IMR-90 (cell line): ENCODE measurements at regions not wholly inside any gene's neighbourhood (a gene's known extent, or its start where the extent isn't known, plus 50 kb on each side); places are given as distances from the start of the nearest gene placed in this dataset.

ENCODE experiments used
- ATAC-seq: fragments of 200-7000 bp; cut with Tn5 transposase; 2 replicates; pipeline ENCODE4 v1.9.1; 2020; ENCODE audit warnings: low read depth, mild to moderate bottlenecking, moderate library complexity
- BruUV-seq: library from RNA; stranded (reverse); fragments of 400-500 nt; replicated peaks from 2 replicates; lab custom pipeline; 2021; lab: Mats Ljungman, UMichigan
- CTCF ChIA-PET: fragments of 300-600 bp; formaldehyde crosslinking; extraction: SDS; loops from one replicate; lab custom pipeline; 2021; ENCODE audit warnings: antibody characterized with exemption; lab: Yijun Ruan, JAX
- POLR2A ChIA-PET: fragments of 300-600 bp; sonication (Branson Sonifier 250); formaldehyde crosslinking; loops from one replicate; lab custom pipeline; 2022; ENCODE audit warnings: antibody characterized with exemption; ENCODE audit not compliant: unreplicated experiment; lab: Charles Lee
- DNase-seq: peaks from one replicate; pipeline ENCODE4 v3.0.0; 2013
- H2AFZ ChIP-seq: replicated peaks from 2 replicates; pipeline ENCODE3; 2013; ENCODE audit warnings: low read length, mild to moderate bottlenecking; ENCODE audit not compliant: poor library complexity
- H2AK5ac ChIP-seq: 2 replicates; pipeline ENCODE4 v1.6.1; 2013; ENCODE audit warnings: low read depth, low read length, inconsistent platforms
- H2AK9ac ChIP-seq: replicated peaks from 2 replicates; pipeline ENCODE3; 2013; ENCODE audit warnings: mild to moderate bottlenecking, low read depth, low read length, moderate library complexity; ENCODE audit not compliant: poor library complexity
- H2BK120ac ChIP-seq: 2 replicates; pipeline ENCODE4 v1.6.1; 2013; ENCODE audit warnings: low read depth, low read length, inconsistent platforms
- H2BK15ac ChIP-seq: 3 replicates; pipeline ENCODE4 v1.6.1; 2013; ENCODE audit warnings: low read depth, low read length, inconsistent platforms
- H2BK20ac ChIP-seq: 2 replicates; pipeline ENCODE4 v1.6.1; 2013; ENCODE audit warnings: low read depth, mild to moderate bottlenecking, inconsistent platforms, low read length, moderate library complexity
- H2BK5ac ChIP-seq: 2 replicates; pipeline ENCODE4 v1.6.1; 2013; ENCODE audit warnings: mild to moderate bottlenecking, low read depth, low read length, inconsistent platforms; ENCODE audit not compliant: poor library complexity, severe bottlenecking
- H3K14ac ChIP-seq: replicated peaks from 2 replicates; pipeline ENCODE4 v1.6.1; 2013; ENCODE audit warnings: low read depth, low read length, inconsistent platforms
- H3K18ac ChIP-seq: 2 replicates; pipeline ENCODE4 v1.6.1; 2013; ENCODE audit warnings: low read depth, low read length, control low read depth
- H3K23ac ChIP-seq: 2 replicates; pipeline ENCODE4 v1.6.1; 2013; ENCODE audit warnings: low read depth, low read length, inconsistent platforms
- H3K27ac ChIP-seq: 2 replicates; pipeline ENCODE4 v1.5.1; 2013; ENCODE audit warnings: mild to moderate bottlenecking, control low read depth, low read length; ENCODE audit not compliant: insufficient read depth
- H3K27me3 ChIP-seq: 2 replicates; pipeline ENCODE4 v1.6.1; 2013; ENCODE audit warnings: low read length; ENCODE audit not compliant: control insufficient read depth, insufficient read depth
- H3K36me3 ChIP-seq: 2 replicates; pipeline ENCODE4 v1.6.1; 2013; ENCODE audit warnings: low read length, mixed read lengths; ENCODE audit not compliant: control insufficient read depth, insufficient read depth
- H3K4ac ChIP-seq: 2 replicates; pipeline ENCODE4 v1.6.1; 2013; ENCODE audit warnings: low read depth, low read length, inconsistent platforms
- H3K4me1 ChIP-seq: 2 replicates; pipeline ENCODE4 v1.6.1; 2013; ENCODE audit warnings: low read length, mixed read lengths; ENCODE audit not compliant: control insufficient read depth, insufficient read depth
- H3K4me2 ChIP-seq: 2 replicates; pipeline ENCODE4 v1.6.1; 2013; ENCODE audit warnings: low read depth, mild to moderate bottlenecking, control low read depth, low read length, moderate library complexity
- H3K4me3 ChIP-seq: 2 replicates; pipeline ENCODE4 v1.5.1; 2013; ENCODE audit warnings: low read depth, mild to moderate bottlenecking, control low read depth, low read length, moderate library complexity; ENCODE audit not compliant: insufficient read depth
- H3K56ac ChIP-seq: 2 replicates; pipeline ENCODE4 v1.6.1; 2013; ENCODE audit warnings: low read length, inconsistent platforms; ENCODE audit not compliant: insufficient read depth; ENCODE audit errors: extremely low read depth
- H3K79me1 ChIP-seq, 2 experiments: 2 replicates each; pipeline ENCODE4 v1.6.1; 2013; ENCODE audit warnings: low read length in 2 of 2, inconsistent platforms in 1 of 2, low read depth in 1 of 2
- H3K9ac ChIP-seq: 2 replicates; pipeline ENCODE4 v1.6.1; 2013; ENCODE audit warnings: low read depth, low read length, control low read depth
- H3K9me1 ChIP-seq: 2 replicates; pipeline ENCODE4 v1.6.1; 2013; ENCODE audit warnings: low read length, inconsistent platforms; ENCODE audit not compliant: insufficient read depth
- H3K9me3 ChIP-seq: 2 replicates; pipeline ENCODE4 v1.6.1; 2013; ENCODE audit warnings: low read length; ENCODE audit not compliant: control insufficient read depth, insufficient read depth
- H4K20me1 ChIP-seq: 2 replicates; pipeline ENCODE4 v1.6.1; 2013; ENCODE audit warnings: low read length, inconsistent platforms; ENCODE audit not compliant: insufficient read depth
- H4K5ac ChIP-seq: 2 replicates; pipeline ENCODE4 v1.6.1; 2013; ENCODE audit warnings: mild to moderate bottlenecking, low read depth, low read length, control low read depth
- H4K8ac ChIP-seq, 2 experiments: 2 replicates each; pipeline ENCODE4 v1.6.1; 2013; ENCODE audit warnings: low read depth in 2 of 2, low read length in 2 of 2, control low read depth in 1 of 2, inconsistent platforms in 1 of 2
- H4K91ac ChIP-seq: 2 replicates; pipeline ENCODE4 v1.6.1; 2013; ENCODE audit warnings: low read depth, low read length, inconsistent platforms; ENCODE audit not compliant: insufficient read depth
- BHLHE40 ChIP-seq: fragments of 150-350 bp; IDR thresholded peaks from 2 replicates; pipeline ENCODE4 v1.6.1; 2016; ENCODE audit warnings: mild to moderate bottlenecking, low read depth, low read length
- CEBPB ChIP-seq: IDR thresholded peaks from 2 replicates; pipeline ENCODE4 v1.6.1; 2012; ENCODE audit warnings: low read depth, low read length, improper control_type of control experiment
- ELK1 ChIP-seq: fragments of 150-350 bp; IDR thresholded peaks from 2 replicates; pipeline ENCODE4 v1.6.1; 2016; ENCODE audit warnings: low read depth, mild to moderate bottlenecking, low read length, moderate library complexity, borderline replicate concordance
- MAZ ChIP-seq: IDR thresholded peaks from 2 replicates; pipeline ENCODE4 v1.6.1; 2012; ENCODE audit warnings: low read depth, mild to moderate bottlenecking, low read length, improper control_type of control experiment, moderate library complexity, borderline replicate concordance
- MXI1 ChIP-seq: IDR thresholded peaks from 2 replicates; pipeline ENCODE4 v1.6.1; 2012; ENCODE audit warnings: low read depth, mild to moderate bottlenecking, low read length, moderate library complexity, borderline replicate concordance
- POLR2A ChIP-seq: IDR thresholded peaks from 2 replicates; pipeline ENCODE4 v1.6.1; 2012; ENCODE audit warnings: mild to moderate bottlenecking, low read depth, low read length
- RFX5 ChIP-seq: IDR thresholded peaks from 2 replicates; pipeline ENCODE4 v1.8.0; 2012; ENCODE audit warnings: low read depth, mild to moderate bottlenecking, low read length, moderate library complexity
- WGBS, 2 experiments: methylation state at CpG; one replicate each; pipeline versions ENCODE4 v1.1.5 to v1.1.7; 2013; ENCODE audit warnings: missing lambda C conversion rate in 2 of 2; ENCODE audit not compliant: insufficient read length in 1 of 2; ENCODE audit errors: extremely low coverage in 2 of 2; 5-methylcytosine and 5-hydroxymethylcytosine counted together
- dilution Hi-C: fragments of 300-500 bp; cut with HindIII; formaldehyde crosslinking; loops from one replicate; pipeline ENCODE4 v1.14.3; 2018; ENCODE audit warnings: low sequenced_read_pairs; ENCODE audit not compliant: unreplicated experiment
- in situ Hi-C: fragments of 300-500 bp; cut with MboI; formaldehyde crosslinking; loops from 3 replicates; pipeline ENCODE4 v1.14.3; 2019; ENCODE audit warnings: low sequenced_read_pairs, inconsistent platforms, mixed read lengths
- intact Hi-C: fragments of 100-400 bp; cut with micrococcal nuclease; formaldehyde crosslinking; loops from 2 replicates; pipeline ENCODE4 v1.10.0; 2022

- in situ Hi-C loops (no loop called here), dilution Hi-C loops (no loop called here), intact Hi-C loops (no loop called here)
- POLR2A ChIA-PET: no interaction called here
- Histone ChIP-seq H2BK20ac (no peak overlapping the region), H3K4me2 (no peak overlapping the region), H3K9me3 (0 out of 2 replicates have a peak, but pooled peaks cover 3% of the 10 kb centered on the region), H2AK9ac (no peak overlapping the region), H4K91ac (no peak overlapping the region), H3K56ac (no peak overlapping the region), H2AFZ (no peak overlapping the region), H3K18ac (no peak overlapping the region), H4K8ac (no peak overlapping the region), H2AK5ac (no peak overlapping the region), H2BK120ac (no peak overlapping the region), H3K4me1 (no peaks in the 10 kb centered on the region), H3K4me3 (no peak overlapping the region), H3K79me1 (no peaks in the 10 kb centered on the region), H4K5ac (no peak overlapping the region), H2BK15ac (no peak overlapping the region), H3K14ac (no peak overlapping the region), H4K20me1 (no peaks in the 10 kb centered on the region), H3K9me1 (no peaks in the 10 kb centered on the region), H3K4ac (no peak overlapping the region), H3K27ac (no peak overlapping the region), H3K23ac (no peak overlapping the region), H3K9ac (no peak overlapping the region), H3K27me3 (no peaks in the 10 kb centered on the region), H2BK5ac (no peak overlapping the region), H3K36me3 (no peaks in the 10 kb centered on the region)
- TF ChIP-seq MXI1 (no peak), POLR2A (no peak), CEBPB (no peak), RFX5 (no peak), BHLHE40 (no peak), MAZ (no peak), ELK1 (no peak)
- CTCF ChIA-PET: no interaction called here
- BruUV-seq: no TSS peak
- DNase-seq: no peak
- no CpG with 5 or more reads among the region's 3 CpGs for WGBS, 2 experiments
- no peak for ATAC-seq
These were observed 533.8 kb upstream of the PCDH9 start for GRCh38 chr13:67763984-67764383.
